ENCODE measurements at regions not wholly inside any gene's neighbourhood (a gene's known extent, or its start where the extent isn't known, plus 50 kb on each side); places are given as distances from the start of the nearest gene placed in this dataset.

DNA sequence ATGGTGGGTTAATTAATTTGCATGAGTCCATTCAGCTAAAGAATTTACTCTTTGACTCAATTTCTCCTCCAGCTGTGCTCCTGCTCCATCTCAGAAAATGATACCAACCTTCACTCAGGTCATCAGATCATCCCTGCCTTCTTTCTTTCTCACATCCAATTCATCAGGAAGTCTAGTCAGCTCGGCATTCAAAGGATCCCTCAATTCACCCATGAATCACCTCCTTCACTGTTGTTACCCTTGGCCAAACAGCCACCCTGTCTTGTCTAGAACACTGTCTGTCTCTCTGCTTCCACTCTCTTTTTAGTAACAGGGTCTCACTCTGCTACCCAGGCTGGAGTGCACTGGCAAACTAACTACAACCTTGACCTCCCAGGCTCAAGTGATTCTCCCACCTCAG lies 337.4 kb upstream of the SFRP2 start:
- Mint-ChIP-seq H3K36me3 (ENCODE audit: low read depth) (peaks cover 6% of the 10 kb centered on the region; the same call in 1 of the 3 replicates), H3K9me3 (peaks cover 14% of the 10 kb centered on the region), H3K27me3 (ENCODE audit: insufficient read depth, low read depth, poor library complexity) (peaks cover 2% of the 10 kb centered on the region), H3K27ac (no peak overlapping the region), H3K4me3 (no peak overlapping the region), H3K4me1 (no peaks in the 10 kb centered on the region; the same call in 2 of the 3 replicates)
- Histone ChIP-seq H3K36me3 (ENCODE audit: insufficient read depth) (no peaks in the 10 kb centered on the region), H3F3A (replicated peaks; ENCODE audit: low read depth) (no peaks in the 10 kb centered on the region), H3K79me2 (replicated peaks; ENCODE audit: insufficient read depth) (no peaks in the 10 kb centered on the region), H2AFZ (no peak overlapping the region), H3K4me1 (ENCODE audit: insufficient read depth) (no peaks in the 10 kb centered on the region), H3K27me3 (ENCODE audit: insufficient read depth) (no peaks in the 10 kb centered on the region), H3K9me2 (ENCODE audit: insufficient read depth) (peaks cover 5% of the 10 kb centered on the region; the same call in 1 of the 2 replicates), H4K20me1 (replicated peaks; ENCODE audit: insufficient read depth) (no peaks in the 10 kb centered on the region), H3K4me3 (no peak overlapping the region), H3K27ac (ENCODE audit: low read depth) (no peak overlapping the region), H3K4me2 (no peak overlapping the region)
- DNase-seq (ENCODE audit: low spot score) (no peak), ATAC-seq (no peak)
- TF ChIP-seq EZH2phosphoT487 (IDR thresholded peaks at IDR 0.05; ENCODE audit: unreplicated experiment) (no peak), CREB1 (CRISPR knock-in tag; IDR thresholded peaks at IDR 0.05; ENCODE audit: low read depth) (no peak), REST (IDR thresholded peaks at IDR 0.05; ENCODE audit: unreplicated experiment) (no peak), EZH2 (IDR thresholded peaks at IDR 0.05; ENCODE audit: low read depth, unreplicated experiment) (no peak)

DNA sequence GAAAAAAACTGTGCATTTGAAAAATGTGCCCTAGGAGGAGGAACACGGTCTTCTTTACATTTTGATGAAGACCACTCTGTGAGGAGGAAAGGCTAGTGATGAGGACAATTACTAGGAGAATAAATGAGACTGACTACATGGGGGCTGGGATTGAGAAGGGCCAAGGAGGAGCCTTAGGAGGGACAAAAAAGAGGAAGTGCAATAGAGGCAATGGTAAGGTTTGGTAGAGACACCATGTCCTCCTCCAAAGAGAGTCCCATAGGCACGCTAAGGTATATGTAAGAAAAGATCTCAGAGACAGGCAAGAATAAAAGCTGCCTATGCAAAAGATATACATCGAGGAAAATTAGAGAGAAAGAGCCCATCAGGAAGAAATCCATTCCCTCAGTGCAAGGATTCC lies 336.5 kb upstream of the SFRP2 start:
- Histone ChIP-seq H3F3A (replicated peaks; ENCODE audit: low read depth) (no peaks in the 10 kb centered on the region), H4K20me1 (replicated peaks; ENCODE audit: insufficient read depth) (no peaks in the 10 kb centered on the region), H3K4me1 (ENCODE audit: insufficient read depth) (no peaks in the 10 kb centered on the region), H3K36me3 (ENCODE audit: insufficient read depth) (no peaks in the 10 kb centered on the region), H3K27ac (ENCODE audit: low read depth) (no peak overlapping the region), H3K9me2 (ENCODE audit: insufficient read depth) (peaks cover 5% of the 10 kb centered on the region; the same call in 1 of the 2 replicates), H3K79me2 (replicated peaks; ENCODE audit: insufficient read depth) (no peaks in the 10 kb centered on the region), H3K27me3 (ENCODE audit: insufficient read depth) (no peaks in the 10 kb centered on the region), H3K4me3 (no peak overlapping the region), H3K4me2 (no peak overlapping the region), H2AFZ (no peak overlapping the region)
- Mint-ChIP-seq H3K9me3 (peaks cover 14% of the 10 kb centered on the region), H3K4me1 (no peaks in the 10 kb centered on the region; the same call in 2 of the 3 replicates), H3K36me3 (ENCODE audit: low read depth) (peaks cover 6% of the 10 kb centered on the region; the same call in 1 of the 3 replicates), H3K27ac (no peak overlapping the region), H3K4me3 (no peak overlapping the region), H3K27me3 (ENCODE audit: insufficient read depth, low read depth, poor library complexity) (peaks cover 2% of the 10 kb centered on the region)
- ATAC-seq = no peak
- DNase-seq (ENCODE audit: low spot score) = no peak
- TF ChIP-seq ETS1 (IDR thresholded peaks at IDR 0.05) = no peak
- no peak for TF ChIP-seq STAT1 (IDR thresholded peaks at IDR 0.05; ENCODE audit: unreplicated experiment)
- TF ChIP-seq, protein P1, sequence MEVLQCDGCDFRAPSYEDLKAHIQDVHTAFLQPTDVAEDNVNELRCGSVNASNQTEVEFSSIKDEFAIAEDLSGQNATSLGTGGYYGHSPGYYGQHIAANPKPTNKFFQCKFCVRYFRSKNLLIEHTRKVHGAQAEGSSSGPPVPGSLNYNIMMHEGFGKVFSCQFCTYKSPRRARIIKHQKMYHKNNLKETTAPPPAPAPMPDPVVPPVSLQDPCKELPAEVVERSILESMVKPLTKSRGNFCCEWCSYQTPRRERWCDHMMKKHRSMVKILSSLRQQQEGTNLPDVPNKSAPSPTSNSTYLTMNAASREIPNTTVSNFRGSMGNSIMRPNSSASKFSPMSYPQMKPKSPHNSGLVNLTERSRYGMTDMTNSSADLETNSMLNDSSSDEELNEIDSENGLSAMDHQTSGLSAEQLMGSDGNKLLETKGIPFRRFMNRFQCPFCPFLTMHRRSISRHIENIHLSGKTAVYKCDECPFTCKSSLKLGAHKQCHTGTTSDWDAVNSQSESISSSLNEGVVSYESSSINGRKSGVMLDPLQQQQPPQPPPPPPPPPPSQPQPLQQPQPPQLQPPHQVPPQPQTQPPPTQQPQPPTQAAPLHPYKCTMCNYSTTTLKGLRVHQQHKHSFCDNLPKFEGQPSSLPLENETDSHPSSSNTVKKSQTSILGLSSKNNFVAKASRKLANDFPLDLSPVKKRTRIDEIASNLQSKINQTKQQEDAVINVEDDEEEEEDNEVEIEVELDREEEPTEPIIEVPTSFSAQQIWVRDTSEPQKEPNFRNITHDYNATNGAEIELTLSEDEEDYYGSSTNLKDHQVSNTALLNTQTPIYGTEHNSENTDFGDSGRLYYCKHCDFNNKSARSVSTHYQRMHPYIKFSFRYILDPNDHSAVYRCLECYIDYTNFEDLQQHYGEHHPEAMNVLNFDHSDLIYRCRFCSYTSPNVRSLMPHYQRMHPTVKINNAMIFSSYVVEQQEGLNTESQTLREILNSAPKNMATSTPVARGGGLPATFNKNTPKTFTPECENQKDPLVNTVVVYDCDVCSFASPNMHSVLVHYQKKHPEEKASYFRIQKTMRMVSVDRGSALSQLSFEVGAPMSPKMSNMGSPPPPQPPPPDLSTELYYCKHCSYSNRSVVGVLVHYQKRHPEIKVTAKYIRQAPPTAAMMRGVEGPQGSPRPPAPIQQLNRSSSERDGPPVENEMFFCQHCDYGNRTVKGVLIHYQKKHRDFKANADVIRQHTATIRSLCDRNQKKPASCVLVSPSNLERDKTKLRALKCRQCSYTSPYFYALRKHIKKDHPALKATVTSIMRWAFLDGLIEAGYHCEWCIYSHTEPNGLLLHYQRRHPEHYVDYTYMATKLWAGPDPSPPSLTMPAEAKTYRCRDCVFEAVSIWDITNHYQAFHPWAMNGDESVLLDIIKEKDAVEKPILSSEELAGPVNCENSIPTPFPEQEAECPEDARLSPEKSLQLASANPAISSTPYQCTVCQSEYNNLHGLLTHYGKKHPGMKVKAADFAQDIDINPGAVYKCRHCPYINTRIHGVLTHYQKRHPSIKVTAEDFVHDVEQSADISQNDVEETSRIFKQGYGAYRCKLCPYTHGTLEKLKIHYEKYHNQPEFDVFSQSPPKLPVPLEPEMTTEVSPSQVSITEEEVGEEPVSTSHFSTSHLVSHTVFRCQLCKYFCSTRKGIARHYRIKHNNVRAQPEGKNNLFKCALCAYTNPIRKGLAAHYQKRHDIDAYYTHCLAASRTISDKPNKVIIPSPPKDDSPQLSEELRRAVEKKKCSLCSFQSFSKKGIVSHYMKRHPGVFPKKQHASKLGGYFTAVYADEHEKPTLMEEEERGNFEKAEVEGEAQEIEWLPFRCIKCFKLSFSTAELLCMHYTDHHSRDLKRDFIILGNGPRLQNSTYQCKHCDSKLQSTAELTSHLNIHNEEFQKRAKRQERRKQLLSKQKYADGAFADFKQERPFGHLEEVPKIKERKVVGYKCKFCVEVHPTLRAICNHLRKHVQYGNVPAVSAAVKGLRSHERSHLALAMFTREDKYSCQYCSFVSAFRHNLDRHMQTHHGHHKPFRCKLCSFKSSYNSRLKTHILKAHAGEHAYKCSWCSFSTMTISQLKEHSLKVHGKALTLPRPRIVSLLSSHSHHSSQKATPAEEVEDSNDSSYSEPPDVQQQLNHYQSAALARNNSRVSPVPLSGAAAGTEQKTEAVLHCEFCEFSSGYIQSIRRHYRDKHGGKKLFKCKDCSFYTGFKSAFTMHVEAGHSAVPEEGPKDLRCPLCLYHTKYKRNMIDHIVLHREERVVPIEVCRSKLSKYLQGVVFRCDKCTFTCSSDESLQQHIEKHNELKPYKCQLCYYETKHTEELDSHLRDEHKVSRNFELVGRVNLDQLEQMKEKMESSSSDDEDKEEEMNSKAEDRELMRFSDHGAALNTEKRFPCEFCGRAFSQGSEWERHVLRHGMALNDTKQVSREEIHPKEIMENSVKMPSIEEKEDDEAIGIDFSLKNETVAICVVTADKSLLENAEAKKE (CRISPR knock-in tag; IDR thresholded peaks at IDR 0.05) = no peak
- TF ChIP-seq, protein P2, sequence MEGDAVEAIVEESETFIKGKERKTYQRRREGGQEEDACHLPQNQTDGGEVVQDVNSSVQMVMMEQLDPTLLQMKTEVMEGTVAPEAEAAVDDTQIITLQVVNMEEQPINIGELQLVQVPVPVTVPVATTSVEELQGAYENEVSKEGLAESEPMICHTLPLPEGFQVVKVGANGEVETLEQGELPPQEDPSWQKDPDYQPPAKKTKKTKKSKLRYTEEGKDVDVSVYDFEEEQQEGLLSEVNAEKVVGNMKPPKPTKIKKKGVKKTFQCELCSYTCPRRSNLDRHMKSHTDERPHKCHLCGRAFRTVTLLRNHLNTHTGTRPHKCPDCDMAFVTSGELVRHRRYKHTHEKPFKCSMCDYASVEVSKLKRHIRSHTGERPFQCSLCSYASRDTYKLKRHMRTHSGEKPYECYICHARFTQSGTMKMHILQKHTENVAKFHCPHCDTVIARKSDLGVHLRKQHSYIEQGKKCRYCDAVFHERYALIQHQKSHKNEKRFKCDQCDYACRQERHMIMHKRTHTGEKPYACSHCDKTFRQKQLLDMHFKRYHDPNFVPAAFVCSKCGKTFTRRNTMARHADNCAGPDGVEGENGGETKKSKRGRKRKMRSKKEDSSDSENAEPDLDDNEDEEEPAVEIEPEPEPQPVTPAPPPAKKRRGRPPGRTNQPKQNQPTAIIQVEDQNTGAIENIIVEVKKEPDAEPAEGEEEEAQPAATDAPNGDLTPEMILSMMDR (conservative IDR thresholded peaks at IDR 0.05; ENCODE audit: low read depth in 2 of 2) = no peak
- TF ChIP-seq EZH2phosphoT487 (IDR thresholded peaks at IDR 0.05; ENCODE audit: unreplicated experiment) = no peak
- TF ChIP-seq EZH2 (IDR thresholded peaks at IDR 0.05; ENCODE audit: low read depth, unreplicated experiment) = no peak
- TF ChIP-seq CREB1 (CRISPR knock-in tag; IDR thresholded peaks at IDR 0.05; ENCODE audit: low read depth) = no peak
- no peak for TF ChIP-seq ZNF114 (CRISPR knock-in tag; IDR thresholded peaks at IDR 0.05)
